COLO829 (cell line): ENCODE measurements at regions not wholly inside any gene's neighbourhood (a gene's known extent, or its start where the extent isn't known, plus 50 kb on each side); places are given as distances from the start of the nearest gene placed in this dataset.

Experiments
- DNase-seq: peaks from one replicate; pipeline ENCODE4 v3.0.0; 2012; ENCODE audit warnings: low spot score

DNA sequence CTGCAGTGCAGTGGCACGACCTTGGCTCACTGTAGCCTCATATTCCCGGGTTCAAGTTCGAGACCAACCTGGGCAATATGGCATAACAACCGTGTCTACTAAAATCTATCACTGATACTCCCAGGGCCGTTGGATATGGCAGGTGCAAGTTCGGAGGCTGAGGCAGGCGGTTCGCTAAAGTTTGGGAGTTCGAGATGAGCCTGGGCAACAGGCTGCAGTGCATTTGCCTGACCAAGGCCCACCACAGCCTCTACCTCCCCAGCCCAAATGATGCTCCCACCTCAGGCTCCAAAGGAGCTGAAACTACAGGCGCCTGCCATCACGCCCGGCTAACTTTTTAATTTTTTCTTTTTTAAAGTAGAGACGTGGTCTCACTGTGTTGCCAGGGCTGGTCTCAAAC, 177.1 kb upstream of the ALG10B start:
- DNase-seq = no peak

DNA sequence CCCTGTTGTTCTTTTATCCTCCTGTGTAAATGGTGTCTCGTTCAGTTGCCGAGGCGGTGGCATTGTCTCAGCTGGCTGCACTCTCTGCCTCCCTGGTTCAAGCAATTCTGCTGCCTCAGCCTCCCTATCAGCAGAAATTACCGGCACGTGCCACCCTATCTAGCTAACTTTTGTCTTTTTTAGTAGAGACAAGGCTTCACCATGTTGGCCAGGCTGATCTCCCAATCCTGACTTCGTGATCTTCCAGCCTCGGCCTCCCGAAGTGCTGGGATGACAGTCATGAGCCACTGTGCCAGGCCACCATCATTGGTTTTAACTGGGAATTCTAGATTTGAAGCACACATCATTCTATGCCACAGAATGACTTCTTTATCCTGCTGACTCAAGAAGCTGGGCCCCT, 175.3 kb upstream of the ALG10B start:
- DNase-seq = no peak

- no peak for DNase-seq
Observed at GRCh38 chr12:38141861-38142260, 174.7 kb upstream of the ALG10B start.

DNA sequence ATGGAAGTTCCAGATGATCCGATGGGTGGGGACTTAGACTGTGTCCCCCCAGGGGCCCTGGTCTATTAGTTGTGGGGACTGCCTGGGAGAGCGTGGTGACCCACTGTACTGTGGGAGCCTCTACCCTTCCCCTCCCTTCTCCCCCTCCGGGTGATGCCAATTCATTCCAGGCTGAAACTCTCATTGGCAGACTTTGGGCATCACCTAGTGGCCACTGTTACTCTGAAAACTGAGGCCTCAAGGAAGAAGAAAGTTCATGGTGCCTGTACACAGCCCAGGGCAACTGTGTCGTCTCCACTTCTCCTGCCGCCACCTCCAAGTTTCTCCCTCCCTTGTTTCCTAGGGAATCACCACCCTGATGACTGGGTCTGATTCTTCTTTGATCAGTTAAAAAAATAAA, 173.6 kb upstream of the ALG10B start:
- DNase-seq = no peak

GRCh38 chr12:38144049-38144448, 172.5 kb upstream of the ALG10B start:
- no peak for DNase-seq

DNA sequence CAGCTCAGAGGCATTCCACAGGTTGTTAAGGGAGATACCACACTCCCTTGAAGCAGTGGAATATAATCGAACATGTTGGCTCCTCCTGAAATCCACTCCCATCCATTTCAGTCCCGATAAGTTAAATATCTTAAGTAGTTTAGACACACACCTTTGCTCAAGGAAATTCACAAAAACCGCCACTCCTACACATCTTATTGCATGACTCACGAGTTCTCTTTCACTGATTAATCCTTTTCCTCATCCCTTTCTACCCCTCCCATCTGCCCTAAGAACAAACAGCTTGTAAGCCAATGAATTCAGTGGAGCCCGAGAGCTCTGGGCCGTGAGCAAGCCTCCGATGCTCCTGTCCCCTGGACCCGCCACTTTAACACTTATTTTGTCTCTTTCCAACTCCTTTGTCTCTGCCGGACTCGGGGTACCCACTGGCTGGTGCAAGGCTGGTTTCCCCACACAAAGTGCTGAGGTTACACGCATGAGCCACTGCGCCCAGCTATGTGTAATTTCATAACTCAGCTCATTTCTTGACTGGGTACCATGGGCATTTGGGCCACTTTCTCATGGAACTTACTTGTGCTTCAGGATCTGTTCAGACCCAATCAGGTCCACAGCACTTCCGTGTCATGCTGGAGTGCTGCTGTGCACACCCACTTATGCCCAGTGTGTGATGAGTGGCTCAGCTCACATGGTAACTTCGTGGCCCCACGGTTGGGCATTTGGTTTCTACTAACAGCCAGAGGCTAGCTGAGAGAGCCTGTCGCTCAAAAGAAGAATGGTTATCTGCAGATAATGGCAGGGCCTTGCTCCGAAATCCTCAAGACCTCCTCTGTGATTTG, 171.8 kb upstream of the ALG10B start:
- no peak for DNase-seq

- peak; percentile 10 for DNase-seq
Observed at GRCh38 chr12:38149395-38150073, 167.0 kb upstream of the ALG10B start.

DNA sequence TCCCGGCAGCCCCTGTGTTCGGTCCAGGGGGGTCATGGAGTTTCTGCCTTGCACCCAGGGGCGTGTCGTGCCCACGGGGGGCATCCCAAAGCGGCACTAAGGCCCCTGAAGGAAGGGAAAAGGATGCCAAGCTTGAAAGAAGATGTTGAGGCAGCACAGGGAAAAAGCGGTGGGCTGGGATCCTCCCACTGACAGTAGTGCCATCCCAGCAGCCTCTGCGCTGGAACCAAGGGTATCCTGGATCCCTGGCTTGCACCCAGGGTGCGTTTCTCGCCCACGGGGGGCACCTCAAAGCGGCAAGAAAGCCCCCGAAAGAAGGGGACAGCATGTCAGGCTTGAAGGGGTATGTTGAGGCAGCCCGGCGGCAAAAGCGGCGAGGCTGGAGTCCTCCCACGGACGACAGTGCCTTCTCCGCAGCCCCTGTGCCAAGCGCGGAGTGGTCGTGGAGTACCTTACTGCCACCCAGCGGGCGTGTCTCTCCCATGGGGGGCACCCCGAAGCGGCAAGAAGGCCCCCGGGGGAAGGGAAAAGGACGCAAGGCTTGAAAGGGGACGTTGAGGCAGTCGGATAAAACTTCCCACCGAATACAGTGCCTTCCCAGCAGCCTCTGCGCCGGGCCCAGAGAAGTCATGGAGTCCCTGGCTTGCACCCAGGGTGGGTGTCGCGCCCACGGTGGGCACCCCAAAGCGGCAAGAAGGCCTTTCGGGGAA, 164.4 kb upstream of the ALG10B start:
- no peak for DNase-seq

GRCh38 chr12:38152816-38153736, 163.5 kb upstream of the ALG10B start:
- DNase-seq = no peak

- DNase-seq = no peak
Observed at GRCh38 chr12:38153737-38154061, 162.9 kb upstream of the ALG10B start.

GRCh38 chr12:38154096-38155019, 162.2 kb upstream of the ALG10B start:
- no peak for DNase-seq

GRCh38 chr12:38155020-38155395, 161.6 kb upstream of the ALG10B start:
- no peak for DNase-seq

- DNase-seq = no peak
Observed at GRCh38 chr12:38155526-38156496, 160.8 kb upstream of the ALG10B start.

- DNase-seq = no peak
Observed at GRCh38 chr12:38156497-38157245, 159.9 kb upstream of the ALG10B start.

DNA sequence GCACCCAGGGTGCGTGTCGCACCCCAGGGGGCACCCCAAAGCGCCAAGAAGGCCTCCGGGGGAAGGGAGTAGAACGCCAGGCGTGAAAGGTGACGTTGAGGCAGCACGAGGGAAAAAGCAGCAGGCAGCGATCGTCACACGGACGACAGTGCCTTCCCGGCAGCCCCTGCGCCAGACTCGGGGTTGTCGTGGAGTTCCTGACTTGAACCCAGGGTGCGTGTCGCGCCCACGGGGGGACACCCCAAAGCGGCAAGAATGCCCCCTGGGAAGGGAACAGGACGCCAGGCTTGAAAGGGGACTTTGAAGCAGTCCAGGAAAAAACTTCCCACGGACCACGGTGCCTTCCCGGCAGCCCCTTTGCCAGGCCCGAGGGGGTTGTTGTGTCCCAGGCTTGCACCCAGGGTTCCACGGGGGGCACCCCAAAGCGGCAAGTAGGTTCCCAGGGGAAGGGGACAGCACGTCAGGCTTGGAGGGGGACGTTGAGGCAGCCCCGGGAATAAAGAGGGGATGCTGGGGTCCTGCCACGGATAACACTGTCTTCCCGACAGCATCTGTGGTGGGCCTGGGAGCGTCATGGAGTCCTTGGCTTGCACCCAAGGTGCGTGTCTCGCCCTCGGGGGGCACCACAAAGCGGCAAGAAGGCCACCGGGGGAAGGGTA, 159.2 kb upstream of the ALG10B start:
- no peak for DNase-seq

DNA sequence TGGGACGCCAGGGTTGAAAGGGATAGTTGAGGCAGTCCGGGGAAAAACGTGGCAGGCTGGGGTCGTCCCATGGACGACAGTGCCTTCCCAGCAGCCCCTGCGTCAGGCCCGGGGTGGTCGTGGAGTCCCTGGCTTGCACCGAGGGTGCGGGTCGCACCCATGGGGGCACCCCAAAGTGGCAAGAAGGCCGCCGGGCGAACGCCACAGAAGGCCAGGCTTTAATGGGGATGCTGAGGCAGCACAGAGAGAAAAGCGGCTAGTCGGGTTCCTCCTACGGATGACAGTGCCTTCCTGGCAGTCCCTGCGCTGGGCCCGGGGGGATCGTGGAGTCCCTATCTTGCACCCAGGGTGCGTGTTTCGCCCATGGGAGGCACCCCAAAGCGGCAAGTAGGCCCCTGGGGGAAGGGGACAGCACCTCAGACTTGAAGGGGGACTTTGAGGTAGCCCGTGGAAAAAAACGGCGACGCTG, 158.6 kb upstream of the ALG10B start:
- no peak for DNase-seq

GRCh38 chr12:38158428-38159091, 158.0 kb upstream of the ALG10B start:
- no peak for DNase-seq

- no peak for DNase-seq
Observed at GRCh38 chr12:38159092-38159551, 157.5 kb upstream of the ALG10B start.
